ENCODE measurements at regions not wholly inside any gene's neighbourhood (a gene's known extent, or its start where the extent isn't known, plus 50 kb on each side); places are given as distances from the start of the nearest gene placed in this dataset.

- TF ChIP-seq CTCF (IDR thresholded peaks at IDR 0.05 in 2 of 3, conservative IDR thresholded peaks at IDR 0.05 in 1 of 3; ENCODE audit: control insufficient read depth in 2 of 3, extremely low read depth in 1 of 3, insufficient read depth in 1 of 3, low read depth in 3 of 3, low read length in 3 of 3) = no peak
- TF ChIP-seq EZH2 (IDR thresholded peaks at IDR 0.05; ENCODE audit: borderline replicate concordance, control insufficient read depth, low read depth, low read length) = no peak
Observed at GRCh38 chr5:93281980-93282772, 298.8 kb downstream of the NR2F1-AS1 start.

Measured in GM12878 (cell line).